GM21390 (cell line): ENCODE measurements at regions not wholly inside any gene's neighbourhood (a gene's known extent, or its start where the extent isn't known, plus 50 kb on each side); places are given as distances from the start of the nearest gene placed in this dataset.
"Not testable (repeated sequence)": the region's sequence is repeated elsewhere in the genome, so short reads cannot be mapped to it uniquely, and the experiment has no call there.

ENCODE experiments used
- ATAC-seq: cut with Tn5 transposase; IDR thresholded peaks from one replicate; pipeline ENCODE4 v1.9.1; 2021; ENCODE audit not compliant: unreplicated experiment

GRCh38 chr4:11069083-11069482, 359.6 kb downstream of the HS3ST1 start:
- no peak for ATAC-seq

- ATAC-seq: not testable (repeated sequence)
Observed at GRCh38 chr4:11066584-11066983, 362.1 kb downstream of the HS3ST1 start.

- ATAC-seq: not testable (repeated sequence)
Observed at GRCh38 chr4:11060637-11061036, 368.1 kb downstream of the HS3ST1 start.

GRCh38 chr4:11054937-11055336, 370.4 kb upstream of the CLNK start:
- not testable (repeated sequence) for ATAC-seq

- ATAC-seq: no peak
Observed at GRCh38 chr4:11053601-11054220, 369.1 kb upstream of the CLNK start.

- no peak for ATAC-seq
Observed at GRCh38 chr4:11051181-11051580, 366.6 kb upstream of the CLNK start.

- ATAC-seq: no peak
Observed at GRCh38 chr4:11050766-11051165, 366.2 kb upstream of the CLNK start.

GRCh38 chr4:11049001-11049400, 364.4 kb upstream of the CLNK start:
- ATAC-seq: no peak

GRCh38 chr4:11042760-11043159, 358.2 kb upstream of the CLNK start:
- ATAC-seq: no peak

- no peak for ATAC-seq
Observed at GRCh38 chr4:11039634-11040131, 355.1 kb upstream of the CLNK start.

- ATAC-seq: no peak
Observed at GRCh38 chr4:11038926-11039325, 354.4 kb upstream of the CLNK start.

- no peak for ATAC-seq
Observed at GRCh38 chr4:11037637-11038036, 353.1 kb upstream of the CLNK start.

GRCh38 chr4:11028334-11028733, 343.8 kb upstream of the CLNK start:
- ATAC-seq: no peak

GRCh38 chr4:11021333-11021732, 336.8 kb upstream of the CLNK start:
- ATAC-seq: no peak

GRCh38 chr4:11019451-11020240, 335.1 kb upstream of the CLNK start:
- no peak for ATAC-seq

GRCh38 chr4:11014199-11014598, 329.6 kb upstream of the CLNK start:
- peak; percentile 48 for ATAC-seq

- ATAC-seq: no peak
Observed at GRCh38 chr4:11013094-11013664, 328.6 kb upstream of the CLNK start.

- ATAC-seq: no peak
Observed at GRCh38 chr4:11011249-11011648, 326.7 kb upstream of the CLNK start.

- no peak for ATAC-seq
Observed at GRCh38 chr4:11010624-11011023, 326.1 kb upstream of the CLNK start.

- no peak for ATAC-seq
Observed at GRCh38 chr4:11009281-11009680, 324.7 kb upstream of the CLNK start.

GRCh38 chr4:11005300-11005699, 320.7 kb upstream of the CLNK start:
- no peak for ATAC-seq

GRCh38 chr4:11004818-11005217, 320.2 kb upstream of the CLNK start:
- no peak for ATAC-seq
